Activated naive CD4-positive, alpha-beta T cell (primary cell): ENCODE measurements at regions not wholly inside any gene's neighbourhood (a gene's known extent, or its start where the extent isn't known, plus 50 kb on each side); places are given as distances from the start of the nearest gene placed in this dataset.

Source experiments
- DNase-seq, 4 experiments: peaks; one replicate each; lab custom pipeline; 2025; lab: John Stamatoyannopoulos, UW

DNA sequence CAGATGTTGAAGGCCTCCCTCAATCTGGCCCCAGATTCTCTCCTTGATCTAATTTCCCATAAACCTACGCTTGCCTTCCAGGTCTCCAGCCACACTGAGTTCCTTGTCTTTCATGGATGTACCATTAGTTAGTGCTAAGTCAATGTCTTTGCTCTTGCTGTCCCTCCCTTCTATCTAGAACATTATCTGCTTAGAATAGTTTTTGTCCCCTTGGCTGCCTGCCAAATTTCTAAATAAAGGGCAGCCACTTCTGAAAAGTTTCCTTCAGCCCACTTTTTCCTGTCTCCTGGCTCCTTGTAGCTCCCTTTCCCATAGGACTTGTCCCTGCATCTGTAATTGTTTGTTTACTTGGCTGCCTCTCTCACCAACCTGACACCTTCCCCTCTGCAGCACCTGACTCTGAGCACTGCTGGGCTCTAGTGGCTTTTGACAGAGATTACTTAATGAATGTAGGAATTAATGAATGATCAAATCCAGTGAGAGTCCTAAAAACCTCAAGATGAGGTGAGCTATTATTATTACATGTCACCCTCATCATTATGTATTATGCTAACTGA lies 58.3 kb downstream of the CXCL12 start:
- DNase-seq: no peak

DNA sequence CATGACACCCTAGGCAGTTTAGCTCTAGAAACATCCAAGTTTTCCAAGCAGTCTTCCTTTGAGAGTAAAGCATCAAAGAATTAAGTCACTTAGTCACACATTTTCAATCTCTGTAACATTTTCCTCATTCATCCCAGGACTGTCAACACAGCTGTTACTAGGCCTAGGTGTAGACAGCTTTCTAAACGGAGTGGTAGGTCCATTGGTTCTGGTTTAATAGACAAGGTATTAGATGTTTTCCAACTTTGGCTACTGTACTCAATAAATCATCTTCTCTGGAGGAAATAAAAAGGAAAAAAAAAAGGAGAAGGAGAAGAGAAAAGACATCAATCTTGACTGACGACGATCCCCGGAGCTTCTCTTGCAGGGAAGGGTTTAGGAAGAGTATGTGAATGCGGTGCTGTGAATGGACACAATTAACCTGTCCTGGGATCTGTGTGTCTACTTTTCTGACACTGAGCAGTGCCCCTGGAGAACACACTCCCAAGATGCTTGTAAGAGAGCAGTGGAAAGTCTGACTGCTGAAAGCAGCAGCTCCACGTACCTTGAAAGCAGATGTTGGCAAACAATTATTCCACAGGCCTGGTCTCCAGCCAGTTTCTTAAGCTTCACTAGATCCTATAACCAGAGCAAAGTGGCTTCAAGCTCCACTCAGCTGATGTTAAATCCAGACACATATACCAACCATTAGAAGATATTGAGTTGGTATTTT lies 59.1 kb downstream of the CXCL12 start:
- DNase-seq: no peak

GRCh38 chr10:44325157-44325556 lies 59.7 kb downstream of the CXCL12 start:
- DNase-seq: no peak

GRCh38 chr10:44323838-44324237 lies 61.1 kb downstream of the CXCL12 start:
- DNase-seq: no peak

DNA sequence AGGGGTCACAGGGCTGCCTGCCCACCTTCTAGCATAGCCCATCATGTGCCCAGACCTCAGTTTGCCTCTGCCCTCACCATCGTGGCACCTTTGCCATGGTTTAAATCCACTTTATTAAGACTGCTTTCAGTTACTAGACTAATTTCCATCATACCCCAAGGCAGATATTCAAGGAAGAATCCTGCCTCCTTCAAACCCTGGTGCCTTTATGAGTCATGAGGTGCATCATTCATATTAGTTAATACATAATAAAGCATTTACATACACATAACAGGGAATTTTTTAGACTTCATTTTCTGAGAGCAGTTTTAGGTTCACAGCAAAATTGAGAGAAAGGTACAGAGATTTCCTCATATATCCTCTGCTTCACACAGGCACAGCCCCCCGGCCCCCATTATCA lies 62.8 kb downstream of the CXCL12 start:
- DNase-seq: no peak

- DNase-seq: no peak
Measured at GRCh38 chr10:44320756-44321155, 64.1 kb downstream of the CXCL12 start.

- no peak for DNase-seq
Measured at GRCh38 chr10:44317856-44318255, 67.0 kb downstream of the CXCL12 start.

DNA sequence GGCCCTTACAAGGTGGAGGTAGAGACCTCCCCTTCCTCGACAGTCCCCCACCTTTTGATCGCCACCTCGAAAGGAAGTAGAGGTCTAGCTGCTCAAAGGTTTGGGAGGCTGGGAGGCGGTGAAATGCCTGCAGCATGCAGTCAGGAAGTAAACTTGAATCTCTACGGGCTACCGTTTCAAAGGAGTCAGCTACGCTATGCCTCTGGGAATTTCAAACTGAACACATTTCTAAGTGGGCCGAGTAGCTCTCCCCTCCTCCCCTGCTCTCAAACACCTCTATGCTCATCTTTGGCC lies 68.0 kb downstream of the CXCL12 start:
- DNase-seq: no peak

- DNase-seq: no peak
Measured at GRCh38 chr10:44316187-44316921, 68.5 kb downstream of the CXCL12 start.

- no peak for DNase-seq
Measured at GRCh38 chr10:44314802-44315460, 70.0 kb downstream of the CXCL12 start.

DNA sequence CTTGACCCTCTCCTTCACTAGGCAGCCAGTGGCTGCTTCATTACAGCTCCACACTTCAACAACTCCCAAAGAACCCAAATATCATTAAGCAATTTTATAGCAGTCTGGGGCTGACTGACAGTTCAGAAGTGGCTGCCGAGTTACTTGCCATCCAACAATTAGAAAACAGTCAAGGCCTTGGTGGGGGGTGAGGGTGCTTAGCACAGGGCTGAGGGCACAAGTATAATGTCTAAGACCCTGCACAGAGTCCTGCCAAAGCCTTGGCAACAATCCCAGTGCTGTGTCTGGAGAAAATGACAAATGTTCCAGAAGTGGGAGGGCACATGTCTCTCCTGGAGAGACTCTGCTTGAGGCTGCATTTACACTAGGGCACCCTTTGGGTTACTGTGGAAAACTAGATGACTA lies 71.1 kb downstream of the CXCL12 start:
- no peak for DNase-seq

GRCh38 chr10:44312401-44312800 lies 72.5 kb downstream of the CXCL12 start:
- no peak for DNase-seq

DNA sequence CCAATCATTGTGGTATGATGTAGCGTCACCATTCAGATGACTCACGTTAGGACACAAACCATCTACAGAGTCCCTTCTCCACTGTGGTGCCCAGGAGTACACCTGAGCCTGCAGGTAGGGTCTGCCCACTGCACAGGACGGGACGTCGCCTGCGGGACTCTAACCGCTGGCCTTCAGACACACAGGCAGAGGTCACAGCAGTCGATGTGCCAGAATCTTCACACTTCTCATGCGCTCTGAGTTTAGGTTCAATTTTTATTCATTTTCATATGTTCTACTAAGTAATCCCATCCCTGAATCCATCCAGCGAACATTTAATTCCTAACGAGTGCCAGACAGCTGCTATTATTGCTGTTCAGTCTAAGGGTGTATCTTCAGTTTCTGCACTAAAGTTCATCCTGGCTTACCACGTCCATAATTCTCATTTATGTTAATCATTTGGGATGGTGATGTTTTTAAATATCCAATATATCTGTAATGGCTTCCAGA lies 73.3 kb downstream of the CXCL12 start:
- DNase-seq: no peak

- peak; percentile 6 to 38 (median 18) for DNase-seq
Measured at GRCh38 chr10:44310762-44311562, 73.9 kb downstream of the CXCL12 start.

- no peak for DNase-seq
Measured at GRCh38 chr10:44309939-44310761, 74.7 kb downstream of the CXCL12 start.

- no peak for DNase-seq
Measured at GRCh38 chr10:44309361-44309760, 75.5 kb downstream of the CXCL12 start.

DNA sequence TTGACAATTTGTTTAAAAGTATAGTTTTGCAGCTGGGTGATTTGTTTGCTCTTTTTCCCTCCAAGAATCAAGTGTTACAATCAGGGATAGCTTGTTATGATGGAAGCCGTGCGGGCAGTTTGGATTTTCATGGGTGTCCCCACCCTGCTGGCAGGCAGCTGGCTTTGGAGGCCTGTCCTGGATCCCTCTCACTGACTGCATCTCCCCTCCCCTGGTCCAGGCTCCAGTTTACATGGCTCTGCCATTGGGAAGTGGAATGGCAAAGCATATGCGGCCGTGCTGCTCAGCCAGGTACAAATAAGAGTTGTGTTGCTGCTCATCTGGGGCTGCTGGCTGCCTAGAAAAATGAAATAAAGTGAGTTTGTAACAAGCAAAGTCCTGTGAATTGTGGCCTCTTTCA lies 76.0 kb downstream of the CXCL12 start:
- no peak for DNase-seq

DNA sequence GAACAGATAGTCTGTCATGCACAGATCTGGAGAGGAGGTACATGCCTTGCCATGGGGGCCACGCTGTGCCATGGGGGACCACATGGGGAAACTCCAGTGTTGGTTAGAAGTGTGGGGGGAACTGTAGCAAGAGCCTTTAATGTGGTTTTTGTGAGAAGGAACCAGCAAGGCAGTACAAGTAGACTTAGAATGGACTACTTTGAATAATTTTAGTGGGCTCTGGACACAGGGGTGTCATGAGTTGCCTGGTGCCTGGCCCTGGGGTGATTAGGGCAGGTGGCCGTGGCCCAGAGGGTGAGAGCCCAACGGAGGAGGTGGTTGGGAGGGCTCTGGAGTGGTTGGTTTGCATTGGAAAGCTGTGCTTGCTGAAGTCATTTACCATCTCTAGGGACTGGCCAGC lies 77.2 kb downstream of the CXCL12 start:
- no peak for DNase-seq

DNA sequence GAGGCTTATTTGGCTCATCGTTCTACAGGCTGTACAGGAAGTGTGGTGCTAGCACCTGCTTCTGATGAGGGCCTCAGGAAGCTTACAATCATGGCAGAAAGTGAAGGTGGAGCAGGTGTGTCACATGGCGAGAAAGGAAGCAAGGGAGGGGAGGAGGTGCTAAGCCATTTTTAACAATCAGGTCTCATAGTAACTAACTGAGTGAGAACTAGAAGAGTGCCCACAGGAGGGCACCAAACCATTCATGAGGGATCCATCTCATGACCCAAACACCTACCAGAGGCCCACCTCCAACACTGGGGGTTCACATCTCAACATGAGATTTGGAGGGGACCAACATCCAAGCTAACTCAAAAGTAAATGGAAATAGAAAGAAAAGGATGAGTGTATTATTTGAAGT lies 78.1 kb downstream of the CXCL12 start:
- DNase-seq: no peak

DNA sequence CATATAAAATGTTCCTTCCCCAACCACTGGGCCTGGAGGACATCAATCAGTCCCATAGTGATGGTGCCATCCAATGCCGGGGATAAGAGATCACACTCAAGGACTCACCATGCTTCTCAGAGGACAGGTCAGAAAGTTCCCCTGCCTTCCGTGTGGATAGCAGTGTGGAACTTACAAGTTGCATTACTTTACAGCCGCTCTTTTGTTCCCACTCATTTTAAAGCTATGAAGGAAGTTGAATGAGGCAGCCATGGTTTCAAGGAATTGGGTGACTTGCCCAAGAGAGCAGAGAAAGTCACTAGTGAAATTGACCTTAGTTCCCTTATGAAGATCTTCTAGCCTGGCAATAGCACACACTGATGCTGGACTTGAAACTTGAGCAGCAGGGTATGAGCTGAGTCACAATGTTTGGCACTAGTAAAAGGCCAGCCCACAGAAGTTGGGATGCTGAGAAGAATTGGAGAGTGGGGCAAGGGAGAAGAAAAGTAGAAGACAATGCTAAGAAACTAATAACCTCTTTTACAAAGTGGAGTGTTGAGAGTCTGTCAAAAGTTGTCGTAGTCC lies 78.7 kb downstream of the CXCL12 start:
- DNase-seq: no peak
